Right lobe of liver (tissue), 4 donors: ENCODE measurements at regions not wholly inside any gene's neighbourhood (a gene's known extent, or its start where the extent isn't known, plus 50 kb on each side); places are given as distances from the start of the nearest gene placed in this dataset.

ENCODE experiments used
- CTCF ChIP-seq, 4 donors: fragments of 200-600 bp in 3 of 4; fragments of 450-650 bp in 1 of 4; IDR thresholded peaks; one replicate each; pipeline versions ENCODE4 v1.5.1 to v1.8.0; 2016 to 2022; ENCODE audit warnings: antibody characterized with exemption in 4 of 4, mild to moderate bottlenecking in 2 of 4
- POLR2A ChIP-seq: fragments of 450-650 bp; IDR thresholded peaks from one replicate; pipeline ENCODE4 v1.6.1; 2017; ENCODE audit warnings: antibody characterized with exemption, mild to moderate bottlenecking
- donor health status: DM: no; HTN: no; CAD: no.
- donor health status: DM: no; HTN: no; CAD: no.
- donor health status: DM: no; HTN: yes; CAD: no.

- no peak for TF ChIP-seq CTCF (IDR thresholded peaks at IDR 0.05)
- no peak for TF ChIP-seq POLR2A
Measured at GRCh38 chr13:64937302-64937701, 2292.8 kb downstream of the PCDH9 start.
